ENCODE measurements at regions not wholly inside any gene's neighbourhood (a gene's known extent, or its start where the extent isn't known, plus 50 kb on each side); places are given as distances from the start of the nearest gene placed in this dataset.

DNA sequence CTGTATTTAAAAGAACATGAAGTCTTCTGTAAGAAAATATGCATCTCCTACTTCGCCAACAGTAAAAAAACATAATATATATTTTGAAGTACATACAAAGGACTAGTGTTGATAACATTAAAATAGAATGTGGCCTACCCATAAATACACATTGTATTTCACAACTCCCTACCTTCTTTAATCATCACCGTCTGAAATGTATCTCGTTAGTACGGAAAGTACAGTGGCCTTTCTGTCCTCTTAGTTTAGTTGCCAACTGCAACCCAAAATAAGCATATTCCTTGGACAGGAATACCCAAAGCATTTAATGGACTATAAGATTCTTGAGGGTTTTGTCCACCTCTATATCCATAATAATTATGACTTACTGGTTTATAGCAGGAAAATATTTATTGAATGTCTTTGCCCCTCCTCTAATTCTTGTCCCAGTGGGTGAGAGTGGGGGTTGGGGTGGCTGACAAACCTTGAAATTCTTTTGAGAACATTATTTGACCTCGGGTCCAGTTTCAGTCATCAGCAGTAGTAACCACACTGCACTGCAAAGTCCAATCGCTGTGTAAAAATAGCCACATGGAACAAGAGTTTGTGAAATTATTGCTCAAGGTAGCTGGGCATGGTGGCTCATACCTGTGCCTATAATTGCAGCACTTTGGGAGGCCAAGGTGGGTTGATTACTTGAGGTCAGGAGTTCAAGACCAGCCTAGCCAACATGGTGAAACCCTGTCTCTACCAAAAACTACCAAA lies 474.5 kb downstream of the KLHL13 start:
- whole genome bisulfite sequencing, 3 donors = 48 to 59% (median 56%) methylated on average over 6 of the region's 6 CpGs
- intact Hi-C loops (cut with DNase I) = no loop called here
- no peak overlapping the region for H3K4me3 ChIP-seq
- H3K27me3 ChIP-seq = no peaks in the 10 kb centered on the region
- no peak overlapping the region for H3K27ac ChIP-seq
- no peaks in the 10 kb centered on the region for H3K36me3 ChIP-seq
- TF ChIP-seq, protein P1, sequence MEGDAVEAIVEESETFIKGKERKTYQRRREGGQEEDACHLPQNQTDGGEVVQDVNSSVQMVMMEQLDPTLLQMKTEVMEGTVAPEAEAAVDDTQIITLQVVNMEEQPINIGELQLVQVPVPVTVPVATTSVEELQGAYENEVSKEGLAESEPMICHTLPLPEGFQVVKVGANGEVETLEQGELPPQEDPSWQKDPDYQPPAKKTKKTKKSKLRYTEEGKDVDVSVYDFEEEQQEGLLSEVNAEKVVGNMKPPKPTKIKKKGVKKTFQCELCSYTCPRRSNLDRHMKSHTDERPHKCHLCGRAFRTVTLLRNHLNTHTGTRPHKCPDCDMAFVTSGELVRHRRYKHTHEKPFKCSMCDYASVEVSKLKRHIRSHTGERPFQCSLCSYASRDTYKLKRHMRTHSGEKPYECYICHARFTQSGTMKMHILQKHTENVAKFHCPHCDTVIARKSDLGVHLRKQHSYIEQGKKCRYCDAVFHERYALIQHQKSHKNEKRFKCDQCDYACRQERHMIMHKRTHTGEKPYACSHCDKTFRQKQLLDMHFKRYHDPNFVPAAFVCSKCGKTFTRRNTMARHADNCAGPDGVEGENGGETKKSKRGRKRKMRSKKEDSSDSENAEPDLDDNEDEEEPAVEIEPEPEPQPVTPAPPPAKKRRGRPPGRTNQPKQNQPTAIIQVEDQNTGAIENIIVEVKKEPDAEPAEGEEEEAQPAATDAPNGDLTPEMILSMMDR (IDR thresholded peaks at IDR 0.05) = no peak
- no peak for TF ChIP-seq EP300 (IDR thresholded peaks at IDR 0.05)
- TF ChIP-seq POLR2A (IDR thresholded peaks at IDR 0.05) = no peak
- no peaks in the 10 kb centered on the region for H3K9me3 ChIP-seq
- no peak for DNase-seq
- H3K4me1 ChIP-seq (ENCODE audit: insufficient read depth) = no peaks in the 10 kb centered on the region

DNA sequence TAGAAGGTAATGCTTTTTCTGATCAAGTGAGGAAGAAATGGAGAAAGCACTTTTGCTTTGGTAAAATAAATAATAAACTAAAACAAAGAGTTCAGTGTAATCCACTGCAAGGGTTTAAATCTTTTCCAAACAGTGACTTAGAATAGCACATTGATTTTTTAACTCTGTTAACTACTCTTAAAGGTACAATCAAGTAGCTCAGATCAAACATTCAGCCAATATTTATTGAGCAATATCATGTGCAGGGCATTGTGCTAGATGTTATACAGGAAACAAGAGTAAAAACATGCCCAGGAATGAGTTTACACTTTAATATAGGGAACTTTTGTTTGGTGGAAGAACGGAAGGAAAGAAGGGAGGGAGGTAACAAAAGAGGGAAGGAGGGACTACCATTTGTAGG lies 479.8 kb downstream of the KLHL13 start:
- no peak for DNase-seq
- Histone ChIP-seq H3K9me3 (no peaks in the 10 kb centered on the region), H3K27ac (no peak overlapping the region)

DNA sequence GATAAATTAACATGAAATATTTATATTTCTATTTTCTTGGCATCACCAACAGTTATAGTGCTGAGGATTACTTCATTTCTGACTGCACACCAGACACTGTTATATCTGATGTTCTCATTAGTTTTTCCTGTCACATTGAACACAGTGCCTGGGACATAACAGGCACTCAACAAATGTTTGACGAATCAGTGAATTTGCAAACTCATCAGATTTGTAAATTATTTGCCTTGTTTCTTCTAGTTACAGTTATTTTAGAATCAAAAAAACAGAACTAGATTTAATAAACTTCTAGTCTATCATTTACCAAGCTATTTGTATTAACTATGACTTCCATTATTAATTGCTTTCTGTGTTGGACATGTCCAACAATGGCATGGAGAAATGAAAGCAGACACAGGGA lies 483.3 kb downstream of the KLHL13 start:
- Histone ChIP-seq H3K9me3 (no peaks in the 10 kb centered on the region), H3K4me3 (no peak overlapping the region), H3K27me3 (no peaks in the 10 kb centered on the region), H3K4me1 (ENCODE audit: insufficient read depth) (no peaks in the 10 kb centered on the region), H3K36me3 (no peaks in the 10 kb centered on the region), H3K27ac (no peak overlapping the region)
- TF ChIP-seq POLR2A (IDR thresholded peaks at IDR 0.05) (no peak), EP300 (IDR thresholded peaks at IDR 0.05) (no peak)
- no peak for DNase-seq
- WGBS, 3 donors = 47 to 71% (median 53%) methylated on average over 1 of the region's 1 CpG
- intact Hi-C loops (cut with DNase I) = no loop called here

More for the DNA sequence above, 479.8 kb downstream of the KLHL13 start:
- TF ChIP-seq, protein P1 (IDR thresholded peaks at IDR 0.05) = no peak
- TF ChIP-seq EP300 (IDR thresholded peaks at IDR 0.05) = no peak
- TF ChIP-seq POLR2A (IDR thresholded peaks at IDR 0.05) = no peak
- Histone ChIP-seq H3K27me3 (no peaks in the 10 kb centered on the region), H3K4me3 (no peak overlapping the region), H3K4me1 (ENCODE audit: insufficient read depth) (no peaks in the 10 kb centered on the region), H3K36me3 (no peaks in the 10 kb centered on the region)
- 24 to 34% (median 26%) methylated on average over 1 of the region's 1 CpG for WGBS, 3 donors
- intact Hi-C loops (cut with DNase I) = no loop called here

DNA sequence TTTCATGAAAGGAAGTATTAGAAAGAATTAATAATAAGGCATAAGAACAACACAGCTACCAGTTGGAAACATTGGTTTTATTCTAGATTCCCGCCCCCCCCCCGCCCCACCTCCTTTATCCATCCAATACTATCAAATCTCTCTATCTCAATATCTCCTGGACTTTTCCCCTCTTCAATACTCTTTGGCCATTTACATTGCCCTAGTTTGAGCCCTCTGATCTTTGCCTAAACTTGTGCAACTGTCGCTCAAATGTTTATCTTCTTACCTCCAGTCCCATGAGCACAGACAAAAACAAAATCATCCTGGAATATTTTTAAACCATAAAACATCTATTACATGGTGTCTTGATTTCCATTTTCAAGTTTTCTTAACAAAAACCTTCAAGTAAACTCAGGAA lies 488.2 kb downstream of the KLHL13 start:
- intact Hi-C loops (cut with DNase I) = no loop called here
- Histone ChIP-seq H3K27ac (no peak overlapping the region), H3K9me3 (no peaks in the 10 kb centered on the region), H3K36me3 (no peaks in the 10 kb centered on the region), H3K4me1 (ENCODE audit: insufficient read depth) (no peaks in the 10 kb centered on the region), H3K27me3 (no peaks in the 10 kb centered on the region), H3K4me3 (no peak overlapping the region)
- DNase-seq = no peak
- 53 to 60% (median 56%) methylated on average over 3 of the region's 3 CpGs for WGBS, 3 donors
- TF ChIP-seq POLR2A (IDR thresholded peaks at IDR 0.05) = no peak
- TF ChIP-seq EP300 (IDR thresholded peaks at IDR 0.05) = no peak
- TF ChIP-seq, protein P1 (IDR thresholded peaks at IDR 0.05) = no peak

DNA sequence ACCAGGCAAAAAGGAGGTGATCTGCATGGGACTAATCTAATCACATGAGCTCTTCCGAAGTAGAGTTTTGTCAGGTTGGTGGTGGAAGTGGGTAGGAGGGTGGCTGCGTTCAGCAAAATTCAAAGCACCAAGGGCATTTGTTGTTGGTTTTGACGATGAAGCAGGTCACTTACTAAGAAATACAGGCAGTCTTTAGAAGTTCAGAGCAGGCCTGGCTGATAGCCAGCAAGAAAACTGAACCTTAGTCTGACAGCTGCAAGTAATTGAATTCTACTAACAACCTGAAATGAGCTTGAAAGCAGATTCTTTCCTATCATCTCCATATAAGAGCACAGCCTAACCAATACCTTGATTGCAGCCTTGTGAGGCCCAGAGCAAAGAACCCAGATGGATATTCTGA lies 505.8 kb downstream of the KLHL13 start:
- H3K27me3 ChIP-seq = no peaks in the 10 kb centered on the region
- H3K36me3 ChIP-seq = no peaks in the 10 kb centered on the region
- intact Hi-C loops (cut with DNase I) = no loop called here
- H3K4me1 ChIP-seq (ENCODE audit: insufficient read depth) = no peaks in the 10 kb centered on the region
- H3K9me3 ChIP-seq = no peaks in the 10 kb centered on the region
- no peak for DNase-seq
- no peak overlapping the region for H3K27ac ChIP-seq
- 32 to 50% (median 34%) methylated on average over 3 of the region's 3 CpGs for WGBS, 3 donors
- H3K4me3 ChIP-seq = no peak overlapping the region
- TF ChIP-seq, protein P1 (IDR thresholded peaks at IDR 0.05) = no peak
- TF ChIP-seq POLR2A (IDR thresholded peaks at IDR 0.05) (no peak), EP300 (IDR thresholded peaks at IDR 0.05) (no peak)

Data from ovary (tissue), 7 donors.